Right atrium auricular region (tissue), 2 donors: ENCODE measurements at regions not wholly inside any gene's neighbourhood (a gene's known extent, or its start where the extent isn't known, plus 50 kb on each side); places are given as distances from the start of the nearest gene placed in this dataset.

Experiments
- DNase-seq: peaks from one replicate; pipeline ENCODE4 v3.0.0-alpha.2; 2019; ENCODE audit warnings: low spot score
- H3K27ac ChIP-seq, 2 donors: fragments of 200-600 bp; sonication (generic); 1 replicate in 1 of 2; 2 replicates in 1 of 2; pipeline ENCODE4 v1.5.1; 2016 to 2019
- H3K27me3 ChIP-seq, 2 donors: fragments of 200-600 bp; sonication (generic); one replicate each; pipeline versions ENCODE4 v1.5.1 to v1.6.0; 2017 to 2019
- H3K36me3 ChIP-seq: fragments of 200-600 bp; sonication (generic); one replicate; pipeline ENCODE4 v1.5.1; 2016
- H3K4me1 ChIP-seq, 2 donors: fragments of 200-600 bp; sonication (generic); one replicate each; pipeline versions ENCODE4 v1.5.1 to v1.6.0; 2017 to 2019
- H3K4me3 ChIP-seq, 2 donors: fragments of 200-600 bp; sonication (generic); 1 replicate in 1 of 2; 2 replicates in 1 of 2; pipeline ENCODE4 v1.5.1; 2017 to 2019; ENCODE audit warnings: mild to moderate bottlenecking in 1 of 2, moderate library complexity in 1 of 2
- H3K9me3 ChIP-seq, 2 donors: fragments of 200-600 bp; sonication (generic); one replicate each; pipeline ENCODE4 v1.5.1; 2019
- TF ChIP-seq, protein P1 (sequence below), 2 donors: fragments of 200-600 bp; sonication (generic); IDR thresholded peaks; one replicate each; pipeline ENCODE4 v1.5.1; 2019; ENCODE audit warnings: antibody characterized with exemption in 2 of 2

DNA sequence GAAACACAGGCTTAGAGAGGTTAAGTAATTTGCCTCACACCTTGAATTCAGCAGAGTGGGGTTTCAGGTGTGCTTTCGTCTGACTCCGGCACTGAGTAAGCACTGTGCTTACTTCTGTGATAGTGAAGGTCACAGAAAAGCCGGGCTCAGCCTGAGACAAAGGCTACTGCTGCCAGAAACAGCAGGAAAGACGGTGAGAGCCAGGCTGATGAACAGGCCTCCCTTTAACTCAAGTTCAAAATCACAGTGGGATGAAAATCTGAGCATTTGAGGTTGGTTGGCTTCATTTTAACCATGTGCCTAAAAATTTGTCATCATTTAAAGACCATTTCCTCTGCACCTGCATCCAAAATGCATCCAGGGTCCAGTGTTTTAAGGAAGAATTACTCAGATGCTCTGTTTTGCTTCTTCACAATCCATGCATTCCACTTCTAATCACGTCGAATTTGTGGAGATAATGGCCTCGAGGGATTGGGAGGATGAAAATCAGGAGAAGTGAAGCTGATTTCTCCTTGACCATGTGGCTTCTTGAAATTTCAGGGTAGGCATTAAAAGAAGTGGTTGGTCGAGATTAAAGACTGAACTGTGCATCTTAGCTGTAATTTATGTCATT is 121.2 kb upstream of the LNX1 start:
- Histone ChIP-seq H3K27me3 (no peaks in the 10 kb centered on the region), H3K9me3 (no peaks in the 10 kb centered on the region), H3K4me1 (no peaks in the 10 kb centered on the region), H3K36me3 (no peaks in the 10 kb centered on the region), H3K4me3 (no peak overlapping the region), H3K27ac (no peak overlapping the region)
- DNase-seq = no peak
- TF ChIP-seq, protein P1, sequence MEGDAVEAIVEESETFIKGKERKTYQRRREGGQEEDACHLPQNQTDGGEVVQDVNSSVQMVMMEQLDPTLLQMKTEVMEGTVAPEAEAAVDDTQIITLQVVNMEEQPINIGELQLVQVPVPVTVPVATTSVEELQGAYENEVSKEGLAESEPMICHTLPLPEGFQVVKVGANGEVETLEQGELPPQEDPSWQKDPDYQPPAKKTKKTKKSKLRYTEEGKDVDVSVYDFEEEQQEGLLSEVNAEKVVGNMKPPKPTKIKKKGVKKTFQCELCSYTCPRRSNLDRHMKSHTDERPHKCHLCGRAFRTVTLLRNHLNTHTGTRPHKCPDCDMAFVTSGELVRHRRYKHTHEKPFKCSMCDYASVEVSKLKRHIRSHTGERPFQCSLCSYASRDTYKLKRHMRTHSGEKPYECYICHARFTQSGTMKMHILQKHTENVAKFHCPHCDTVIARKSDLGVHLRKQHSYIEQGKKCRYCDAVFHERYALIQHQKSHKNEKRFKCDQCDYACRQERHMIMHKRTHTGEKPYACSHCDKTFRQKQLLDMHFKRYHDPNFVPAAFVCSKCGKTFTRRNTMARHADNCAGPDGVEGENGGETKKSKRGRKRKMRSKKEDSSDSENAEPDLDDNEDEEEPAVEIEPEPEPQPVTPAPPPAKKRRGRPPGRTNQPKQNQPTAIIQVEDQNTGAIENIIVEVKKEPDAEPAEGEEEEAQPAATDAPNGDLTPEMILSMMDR (IDR thresholded peaks at IDR 0.05) = no peak

DNA sequence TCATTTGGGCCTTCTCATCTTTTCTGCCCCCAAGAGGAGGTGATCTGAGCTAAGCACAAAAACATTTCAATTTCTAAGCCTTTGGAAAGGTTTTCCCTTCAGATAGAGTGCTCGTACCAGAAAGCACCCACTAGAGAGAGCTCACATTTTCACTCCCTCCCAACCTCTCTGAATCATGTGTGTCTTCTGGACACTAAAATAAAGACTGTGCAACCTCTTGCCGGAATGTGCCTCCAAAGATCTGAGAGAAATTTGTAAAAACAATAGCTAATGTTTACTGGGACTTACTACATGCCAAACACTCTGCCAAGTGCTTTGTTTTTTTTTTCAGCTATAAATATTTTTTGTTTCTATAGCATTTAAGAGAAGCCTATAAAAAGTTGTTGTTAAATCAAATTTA is 120.6 kb upstream of the LNX1 start:
- Histone ChIP-seq H3K27me3 (no peaks in the 10 kb centered on the region), H3K36me3 (no peaks in the 10 kb centered on the region), H3K4me1 (no peaks in the 10 kb centered on the region), H3K9me3 (no peaks in the 10 kb centered on the region), H3K4me3 (no peak overlapping the region), H3K27ac (no peak overlapping the region)
- TF ChIP-seq, protein P1 (IDR thresholded peaks at IDR 0.05) = no peak
- DNase-seq = no peak

DNA sequence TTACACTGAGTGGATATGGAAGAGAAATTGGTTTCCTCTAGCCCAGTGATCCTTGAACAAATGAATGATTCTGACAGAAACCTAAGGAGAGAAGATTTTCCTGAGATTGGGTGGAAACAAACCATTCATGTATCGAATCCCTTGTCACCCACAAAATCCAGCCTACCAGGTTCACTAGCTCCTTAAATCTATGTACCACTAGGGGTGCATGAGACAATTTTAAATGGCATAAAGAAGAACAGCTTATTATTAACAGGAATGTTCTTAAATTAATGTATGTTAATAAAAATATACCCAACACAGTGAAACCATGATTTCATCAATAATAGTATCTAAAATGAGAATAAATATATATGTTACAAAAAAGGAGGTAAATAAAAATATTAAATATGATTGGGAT is 118.4 kb upstream of the LNX1 start:
- Histone ChIP-seq H3K4me1 (peaks cover 0 to 6% of the 10 kb centered on the region in 2 donors), H3K36me3 (no peaks in the 10 kb centered on the region), H3K4me3 (no peak overlapping the region), H3K27ac (no peak overlapping the region), H3K27me3 (no peaks in the 10 kb centered on the region), H3K9me3 (no peaks in the 10 kb centered on the region)
- TF ChIP-seq, protein P1 (IDR thresholded peaks at IDR 0.05) = peak in 1 of 2 donors; percentile 15
- no peak for DNase-seq

DNA sequence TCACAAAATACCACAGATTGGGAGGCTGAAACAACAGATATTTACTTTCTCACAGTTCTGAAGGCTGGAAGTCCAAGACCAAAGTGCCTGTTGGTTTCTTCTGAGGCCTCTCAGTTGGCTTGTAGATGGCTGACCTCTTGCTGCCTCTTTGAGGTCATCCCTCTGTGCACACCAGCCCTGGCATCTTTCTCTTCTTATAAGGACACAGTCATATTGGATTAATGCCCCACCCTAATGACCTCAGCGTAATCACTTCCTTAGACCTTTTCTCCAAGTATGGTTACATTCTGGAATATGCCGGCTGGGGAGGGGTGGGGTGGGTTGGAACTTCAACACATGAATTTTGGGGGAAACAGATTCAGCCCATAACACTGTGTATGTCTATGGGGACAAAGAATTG is 116.2 kb upstream of the LNX1 start:
- no peaks in the 10 kb centered on the region for H3K36me3 ChIP-seq
- no peak overlapping the region for H3K27ac ChIP-seq
- no peak overlapping the region for H3K4me3 ChIP-seq
- TF ChIP-seq, protein P1 (IDR thresholded peaks at IDR 0.05) = no peak
- peaks cover 0 to 21% of the 10 kb centered on the region in 2 donors for H3K4me1 ChIP-seq
- H3K27me3 ChIP-seq = no peaks in the 10 kb centered on the region
- DNase-seq = no peak
- no peaks in the 10 kb centered on the region for H3K9me3 ChIP-seq

DNA sequence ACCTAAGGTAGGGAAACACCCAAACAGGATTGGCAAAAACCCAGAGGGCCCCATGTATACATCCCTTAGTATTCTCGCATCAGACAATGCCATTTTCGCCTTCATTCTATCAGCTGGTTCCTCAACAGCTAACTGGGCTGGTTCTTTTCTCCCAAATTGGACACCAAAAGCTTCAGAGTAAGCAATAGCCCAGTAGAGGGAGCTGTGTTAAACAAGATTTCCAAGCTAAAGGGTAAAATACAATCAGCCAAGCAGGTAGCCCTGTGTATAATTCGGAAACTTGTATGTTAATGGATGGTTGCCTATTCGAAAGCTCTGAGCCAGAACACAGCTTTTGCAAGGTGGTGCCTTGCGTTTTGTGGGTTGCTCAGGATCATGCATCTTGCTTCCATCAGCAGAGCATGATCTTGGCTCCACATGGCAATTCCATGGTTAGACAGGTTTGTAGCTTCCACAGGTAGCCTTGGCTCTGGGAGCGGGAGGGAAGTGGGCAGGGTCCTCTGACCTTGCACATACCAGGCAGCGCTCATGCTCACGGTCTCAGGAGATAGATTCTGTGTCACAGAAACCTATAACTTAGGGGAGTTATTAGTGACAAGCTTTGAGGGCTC is 115.2 kb upstream of the LNX1 start:
- H3K36me3 ChIP-seq = no peaks in the 10 kb centered on the region
- TF ChIP-seq, protein P1 (IDR thresholded peaks at IDR 0.05) = peak; percentile 42 to 72
- H3K4me1 ChIP-seq = peaks cover 0 to 30% of the 10 kb centered on the region in 2 donors
- no peak for DNase-seq
- H3K9me3 ChIP-seq = no peaks in the 10 kb centered on the region
- no peaks in the 10 kb centered on the region for H3K27me3 ChIP-seq
- H3K27ac ChIP-seq = no peak overlapping the region
- no peak overlapping the region for H3K4me3 ChIP-seq

DNA sequence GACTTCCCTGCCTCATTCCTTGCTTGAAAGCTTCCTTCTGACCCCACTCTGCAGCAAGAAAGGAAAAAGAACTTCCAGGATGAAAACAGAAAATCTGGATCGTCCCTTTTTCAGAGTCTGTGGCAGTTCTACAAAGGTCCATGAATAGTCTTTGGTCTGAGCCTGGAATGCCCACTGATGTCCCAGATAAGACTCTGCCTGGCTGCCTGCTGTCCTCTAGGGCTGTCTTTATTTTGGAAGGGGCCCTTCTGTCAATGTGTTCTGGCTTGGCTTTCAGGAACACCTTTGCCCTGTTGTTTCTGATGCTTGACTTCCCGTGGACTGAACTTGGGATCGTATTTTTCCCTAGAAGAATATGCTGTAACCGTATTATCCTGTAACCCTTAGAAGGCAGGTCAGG is 114.7 kb upstream of the LNX1 start:
- TF ChIP-seq, protein P1 (IDR thresholded peaks at IDR 0.05) = no peak
- H3K27ac ChIP-seq = no peak overlapping the region
- no peaks in the 10 kb centered on the region for H3K9me3 ChIP-seq

More for the DNA sequence above, 114.7 kb upstream of the LNX1 start:
- H3K4me3 ChIP-seq = no peak overlapping the region
- no peaks in the 10 kb centered on the region for H3K27me3 ChIP-seq
- H3K4me1 ChIP-seq = peaks cover 0 to 30% of the 10 kb centered on the region in 2 donors
- DNase-seq = no peak
- no peaks in the 10 kb centered on the region for H3K36me3 ChIP-seq
